Lower leg skin (tissue), 4 donors: ENCODE measurements at regions not wholly inside any gene's neighbourhood (a gene's known extent, or its start where the extent isn't known, plus 50 kb on each side); places are given as distances from the start of the nearest gene placed in this dataset.

Experiments
- DNase-seq, 2 donors: peaks; one replicate each; pipeline ENCODE4 v3.0.0-alpha.2; 2019; ENCODE audit warnings: low spot score in 2 of 2
- H3K4me3 ChIP-seq: fragments of 200-600 bp; sonication (generic); 2 replicates; pipeline ENCODE4 v1.5.1; 2017; ENCODE audit warnings: mild to moderate bottlenecking, low read depth; ENCODE audit not compliant: poor library complexity, severe bottlenecking
- POLR2A ChIP-seq, 2 donors: fragments of 450-650 bp; IDR thresholded peaks; one replicate each; pipeline ENCODE4 v1.6.1; 2016 to 2017; ENCODE audit warnings: antibody characterized with exemption in 2 of 2, mild to moderate bottlenecking in 1 of 2, moderate library complexity in 1 of 2
- WGBS, 2 donors: methylation state at CpG; one replicate each; pipeline ENCODE4 v1.1.5; 2018; 5-methylcytosine and 5-hydroxymethylcytosine counted together
- intact Hi-C: fragments of 100-400 bp; cut with DNase I; formaldehyde crosslinking; loops from one replicate; pipeline ENCODE4 v1.15.0; 2023; ENCODE audit warnings: low total_unique reads
- TF ChIP-seq, protein P1 (sequence below), 3 donors: fragments of 450-650 bp; IDR thresholded peaks; one replicate each; pipeline ENCODE4 v1.5.1; 2016; ENCODE audit warnings: antibody characterized with exemption in 3 of 3, mild to moderate bottlenecking in 3 of 3, moderate library complexity in 2 of 3

DNA sequence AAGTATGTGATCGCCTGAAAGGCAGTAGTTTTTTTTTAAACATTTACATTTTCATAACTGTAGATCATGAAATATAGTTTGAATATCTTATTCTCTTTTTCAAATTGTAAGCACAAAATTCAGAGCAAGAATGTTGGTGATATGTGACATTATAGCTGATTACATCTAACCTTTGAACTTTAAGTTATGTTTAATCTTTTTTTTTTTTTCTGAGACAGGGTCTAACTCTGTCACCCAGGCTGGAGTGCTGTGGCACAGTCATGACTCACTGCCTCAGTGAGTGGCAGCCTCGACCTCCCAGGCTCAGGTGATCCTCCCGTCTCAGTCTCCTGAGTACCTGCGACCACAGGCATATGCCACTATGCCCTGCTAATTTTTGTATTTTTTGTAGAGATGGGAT is 278.7 kb upstream of the NEBL start:
- TF ChIP-seq, protein P1, sequence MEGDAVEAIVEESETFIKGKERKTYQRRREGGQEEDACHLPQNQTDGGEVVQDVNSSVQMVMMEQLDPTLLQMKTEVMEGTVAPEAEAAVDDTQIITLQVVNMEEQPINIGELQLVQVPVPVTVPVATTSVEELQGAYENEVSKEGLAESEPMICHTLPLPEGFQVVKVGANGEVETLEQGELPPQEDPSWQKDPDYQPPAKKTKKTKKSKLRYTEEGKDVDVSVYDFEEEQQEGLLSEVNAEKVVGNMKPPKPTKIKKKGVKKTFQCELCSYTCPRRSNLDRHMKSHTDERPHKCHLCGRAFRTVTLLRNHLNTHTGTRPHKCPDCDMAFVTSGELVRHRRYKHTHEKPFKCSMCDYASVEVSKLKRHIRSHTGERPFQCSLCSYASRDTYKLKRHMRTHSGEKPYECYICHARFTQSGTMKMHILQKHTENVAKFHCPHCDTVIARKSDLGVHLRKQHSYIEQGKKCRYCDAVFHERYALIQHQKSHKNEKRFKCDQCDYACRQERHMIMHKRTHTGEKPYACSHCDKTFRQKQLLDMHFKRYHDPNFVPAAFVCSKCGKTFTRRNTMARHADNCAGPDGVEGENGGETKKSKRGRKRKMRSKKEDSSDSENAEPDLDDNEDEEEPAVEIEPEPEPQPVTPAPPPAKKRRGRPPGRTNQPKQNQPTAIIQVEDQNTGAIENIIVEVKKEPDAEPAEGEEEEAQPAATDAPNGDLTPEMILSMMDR (IDR thresholded peaks at IDR 0.05), result no peak
- no peak for TF ChIP-seq POLR2A (IDR thresholded peaks at IDR 0.05)
- 84 to 88% methylated on average over 4 of the region's 4 CpGs for WGBS, 2 donors

GRCh38 chr10:21174715-21175495 is 277.8 kb upstream of the NEBL start:
- TF ChIP-seq POLR2A (IDR thresholded peaks at IDR 0.05), result no peak
- TF ChIP-seq, protein P1 (IDR thresholded peaks at IDR 0.05), result no peak
- peak overlapping the region; percentile 50 for H3K4me3 ChIP-seq
- 30 to 34% methylated on average over 33 of the region's 33 CpGs for WGBS, 2 donors
- no peak for DNase-seq
- intact Hi-C loops, result no loop called here

More for the DNA sequence above, 278.7 kb upstream of the NEBL start:
- DNase-seq, result no peak
- intact Hi-C loops, result no loop called here
- H3K4me3 ChIP-seq, result no peak overlapping the region

GRCh38 chr10:21173802-21174714 is 276.9 kb upstream of the NEBL start:
- DNase-seq, result peak; percentile 34 to 85

GRCh38 chr10:21172930-21173801 is 276.1 kb upstream of the NEBL start:
- TF ChIP-seq, protein P1 (IDR thresholded peaks at IDR 0.05), result no peak
- TF ChIP-seq POLR2A (IDR thresholded peaks at IDR 0.05), result no peak
- 0 to 1% methylated on average over 32 to 55 of the region's 69 CpGs for WGBS, 2 donors
- peak overlapping the region; percentile 50 for H3K4me3 ChIP-seq
- intact Hi-C loops, result no loop called here
- peak; percentile 23 to 84 for DNase-seq

More at GRCh38 chr10:21173802-21174714, 276.9 kb upstream of the NEBL start:
- peak overlapping the region; percentile 50 for H3K4me3 ChIP-seq
- 0 to 4% methylated on average over 27 to 77 of the region's 107 CpGs for WGBS, 2 donors
- TF ChIP-seq, protein P1 (IDR thresholded peaks at IDR 0.05), result no peak
- TF ChIP-seq POLR2A (IDR thresholded peaks at IDR 0.05), result no peak
- intact Hi-C loops, result no loop called here

- intact Hi-C loops, result no loop called here
- no peak for TF ChIP-seq POLR2A (IDR thresholded peaks at IDR 0.05)
- TF ChIP-seq, protein P1 (IDR thresholded peaks at IDR 0.05), result no peak
- H3K4me3 ChIP-seq, result no peak overlapping the region
- 29 to 35% methylated on average over 10 of the region's 10 CpGs for WGBS, 2 donors
- no peak for DNase-seq
Observed at GRCh38 chr10:21172542-21172929, 275.4 kb upstream of the NEBL start.
